Lung (tissue), 11 donors: ENCODE measurements at regions not wholly inside any gene's neighbourhood (a gene's known extent, or its start where the extent isn't known, plus 50 kb on each side); places are given as distances from the start of the nearest gene placed in this dataset.

ENCODE experiments used
- ATAC-seq: fragments of 200-7000 bp; cut with Tn5 transposase; one replicate; pipeline ENCODE4 v1.9.1; 2020; ENCODE audit warnings: moderate number of reproducible peaks; ENCODE audit not compliant: insufficient read depth, low FRiP score
- DNase-seq, 3 donors: peaks; one replicate each; pipeline ENCODE4 v3.0.0-alpha.2; 2013 to 2017
- H3K27ac ChIP-seq, 2 donors: one replicate each; pipeline ENCODE4 v1.5.1; 2013; ENCODE audit warnings: mild to moderate bottlenecking in 2 of 2, moderate library complexity in 2 of 2, control low read depth in 1 of 2, inconsistent platforms in 1 of 2, low read depth in 1 of 2, low read length in 1 of 2
- H3K27me3 ChIP-seq, 3 donors: one replicate each; pipeline ENCODE4 v1.5.1; 2013; ENCODE audit warnings: low read length in 2 of 3; ENCODE audit not compliant: control insufficient read depth in 3 of 3, insufficient read depth in 3 of 3
- H3K36me3 ChIP-seq, 4 donors: one replicate each; pipeline ENCODE4 v1.5.1; 2013; ENCODE audit warnings: low read length in 4 of 4, mild to moderate bottlenecking in 1 of 4, moderate library complexity in 1 of 4; ENCODE audit not compliant: control insufficient read depth in 4 of 4, insufficient read depth in 4 of 4
- H3K4me1 ChIP-seq, 5 donors: one replicate each; pipeline ENCODE4 v1.5.1; 2013; ENCODE audit warnings: low read length in 5 of 5, mild to moderate bottlenecking in 2 of 5, moderate library complexity in 1 of 5; ENCODE audit not compliant: control insufficient read depth in 5 of 5, insufficient read depth in 5 of 5
- H3K4me3 ChIP-seq: one replicate; pipeline ENCODE4 v1.5.1; 2013; ENCODE audit warnings: mild to moderate bottlenecking, control low read depth, moderate library complexity
- H3K9ac ChIP-seq, 2 donors: one replicate each; pipeline ENCODE4 v1.5.1; 2013; ENCODE audit warnings: low read length in 2 of 2, control low read depth in 1 of 2; ENCODE audit not compliant: insufficient read depth in 1 of 2
- H3K9me3 ChIP-seq, 4 donors: one replicate each; pipeline ENCODE4 v1.5.1; 2013; ENCODE audit warnings: low read length in 3 of 4, mild to moderate bottlenecking in 1 of 4, moderate library complexity in 1 of 4; ENCODE audit not compliant: control insufficient read depth in 4 of 4, insufficient read depth in 3 of 4
- CTCF ChIP-seq: IDR thresholded peaks from 2 replicates; pipeline ENCODE4 v1.5.1; 2012; ENCODE audit warnings: mild to moderate bottlenecking; ENCODE audit errors: control extremely low read depth, extremely low read depth
- WGBS, 2 donors: extraction: QIAGEN DNeasy Blood & Tissue Kit; methylation state at CpG; one replicate each; pipeline ENCODE4 v1.1.7; 2013; 5-methylcytosine and 5-hydroxymethylcytosine counted together
- donor health status: control.
- donor health status: control.
- donor health status: Bipolar disorder and iron deficiency.
- donor health status: healthy.
- donor health status: DM: yes; HTN: yes; CAD: no.

DNA sequence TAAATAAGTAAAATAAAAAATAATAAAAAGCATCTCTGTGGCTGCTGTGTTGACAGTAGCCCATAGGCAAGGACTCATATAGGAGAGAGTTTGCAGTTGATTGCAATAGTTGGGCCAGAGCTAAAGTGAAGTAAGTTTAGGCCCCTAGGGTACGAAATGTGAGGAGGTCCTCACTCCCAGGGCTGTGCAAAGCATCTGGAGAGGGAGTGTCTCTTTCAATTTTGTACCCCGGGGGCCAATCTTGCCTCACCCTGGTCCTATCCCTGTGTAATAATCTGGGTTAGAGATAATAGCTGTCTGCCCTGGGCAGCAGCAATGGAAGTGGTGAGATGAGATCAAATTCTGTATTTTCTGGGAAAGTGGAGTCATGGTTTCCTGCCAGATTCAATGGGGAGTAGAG is 365.7 kb downstream of the GATA3 start:
- H3K27me3 ChIP-seq: peaks cover 0 to 7% (median 0%) of the 10 kb centered on the region in 3 donors
- H3K27ac ChIP-seq: no peak overlapping the region
- no peak overlapping the region for H3K4me3 ChIP-seq
- no peaks in the 10 kb centered on the region for H3K4me1 ChIP-seq
- no peaks in the 10 kb centered on the region for H3K9me3 ChIP-seq
- WGBS, 2 donors: 75 to 92% methylated on average over 2 of the region's 2 CpGs
- no peak for TF ChIP-seq CTCF
- no peak for DNase-seq
- no peak overlapping the region for H3K9ac ChIP-seq
- no peak for ATAC-seq
- no peaks in the 10 kb centered on the region for H3K36me3 ChIP-seq

DNA sequence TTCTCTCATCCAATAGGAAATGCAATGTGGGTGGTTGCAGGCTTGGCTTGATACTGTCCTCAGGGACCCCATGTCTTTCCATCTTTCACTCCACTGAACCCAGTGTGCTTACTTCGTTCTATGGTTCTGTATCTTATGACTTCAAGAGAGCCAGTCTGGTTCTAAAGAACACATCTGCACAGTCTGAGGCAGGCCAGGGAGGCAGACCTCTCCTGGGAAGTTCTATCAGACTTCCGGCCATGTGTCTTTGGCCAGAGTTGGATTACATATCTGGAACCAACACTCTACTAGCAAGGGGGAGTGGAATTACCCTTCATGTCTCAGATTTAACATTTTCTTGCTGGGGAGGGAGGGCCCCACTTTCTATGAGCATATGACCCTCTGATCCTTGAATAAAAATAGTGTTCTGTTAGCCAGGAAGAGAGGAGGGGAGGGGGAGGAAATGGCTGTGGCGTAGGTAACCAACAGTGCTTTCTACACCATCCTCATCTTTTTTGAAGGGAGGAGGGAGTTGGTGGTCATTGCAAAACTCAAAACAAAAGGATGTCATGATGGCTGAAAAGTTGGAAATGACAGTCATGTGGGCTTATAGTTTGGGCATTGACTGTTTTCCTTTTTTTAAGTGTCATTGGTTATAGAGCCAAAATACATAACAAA is 370.2 kb downstream of the GATA3 start:
- H3K4me3 ChIP-seq: no peak overlapping the region
- no peaks in the 10 kb centered on the region for H3K9me3 ChIP-seq
- H3K27ac ChIP-seq: no peak overlapping the region
- no peaks in the 10 kb centered on the region for H3K36me3 ChIP-seq
- H3K9ac ChIP-seq: no peak overlapping the region
- no peaks in the 10 kb centered on the region for H3K4me1 ChIP-seq
- no peak for TF ChIP-seq CTCF
- ATAC-seq (no peak), DNase-seq (no peak)
- H3K27me3 ChIP-seq: peaks cover 0 to 10% (median 5%) of the 10 kb centered on the region in 3 donors
- WGBS, 2 donors: 66 to 72% methylated on average over 3 of the region's 3 CpGs

DNA sequence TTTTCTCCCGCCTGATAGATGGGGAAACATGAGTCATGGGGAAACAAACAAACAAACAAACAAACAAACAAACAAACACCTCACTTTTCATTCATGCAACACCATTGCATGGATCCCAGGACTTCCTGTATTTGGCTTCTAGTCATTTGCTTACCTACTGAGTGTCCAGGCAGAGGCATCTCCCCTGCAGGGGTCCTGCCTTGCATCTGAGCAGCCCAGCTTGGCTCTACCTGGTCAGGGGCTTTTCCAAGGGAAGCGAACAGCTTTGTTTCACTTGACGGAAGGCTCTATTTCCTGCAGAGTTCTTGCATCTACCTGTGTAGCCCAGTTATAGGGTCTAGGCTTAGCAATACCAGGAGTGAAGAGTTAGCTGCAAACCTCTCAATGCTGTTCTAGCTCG is 374.2 kb downstream of the GATA3 start:
- ATAC-seq: no peak
- WGBS, 2 donors: 89 to 96% methylated on average over 4 of the region's 4 CpGs
- TF ChIP-seq CTCF: no peak
- Histone ChIP-seq H3K9ac (no peak overlapping the region), H3K9me3 (no peaks in the 10 kb centered on the region), H3K27me3 (peaks cover 0 to 11% (median 5%) of the 10 kb centered on the region in 3 donors), H3K4me1 (no peaks in the 10 kb centered on the region), H3K4me3 (no peak overlapping the region), H3K36me3 (no peaks in the 10 kb centered on the region), H3K27ac (no peak overlapping the region)
- DNase-seq: no peak

DNA sequence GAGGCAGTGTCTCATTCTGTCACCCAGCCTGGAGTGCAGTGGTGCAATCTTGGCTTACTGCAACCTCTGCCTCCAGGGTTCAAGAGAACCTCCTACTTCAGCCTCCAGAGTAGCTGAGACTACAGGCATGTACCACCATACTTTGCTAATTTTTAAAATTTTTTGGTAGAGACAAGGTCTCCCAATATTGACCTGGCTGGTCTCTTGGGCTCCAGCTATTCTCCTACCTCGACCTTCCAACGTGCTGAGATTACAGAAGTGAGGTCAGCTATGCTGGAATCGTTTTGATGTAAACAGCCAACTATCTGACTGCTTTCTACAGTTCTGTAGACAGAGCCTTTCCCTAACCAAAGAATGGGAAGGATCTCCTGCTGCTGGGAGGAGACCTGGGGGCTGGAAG is 375.8 kb downstream of the GATA3 start:
- no peaks in the 10 kb centered on the region for H3K9me3 ChIP-seq
- no peak for ATAC-seq
- no peak for DNase-seq
- 60 to 80% methylated on average over 3 of the region's 3 CpGs for WGBS, 2 donors
- peaks cover 0 to 17% (median 5%) of the 10 kb centered on the region in 3 donors for H3K27me3 ChIP-seq
- no peak overlapping the region for H3K4me3 ChIP-seq
- no peak overlapping the region for H3K9ac ChIP-seq
- TF ChIP-seq CTCF: no peak
- H3K4me1 ChIP-seq: no peaks in the 10 kb centered on the region
- no peaks in the 10 kb centered on the region for H3K36me3 ChIP-seq
- H3K27ac ChIP-seq: no peak overlapping the region
